ENCODE measurements at regions not wholly inside any gene's neighbourhood (a gene's known extent, or its start where the extent isn't known, plus 50 kb on each side); places are given as distances from the start of the nearest gene placed in this dataset.
"Not testable (repeated sequence)": the region's sequence is repeated elsewhere in the genome, so short reads cannot be mapped to it uniquely, and the experiment has no call there.

- DNase-seq (ENCODE audit: low read depth) = not testable (repeated sequence)
Measured at GRCh38 chr18:14460364-14460763, 83.0 kb downstream of the POTEC start.

- DNase-seq (ENCODE audit: low read depth) = not testable (repeated sequence)
Measured at GRCh38 chr18:14459826-14460225, 83.6 kb downstream of the POTEC start.

DNA sequence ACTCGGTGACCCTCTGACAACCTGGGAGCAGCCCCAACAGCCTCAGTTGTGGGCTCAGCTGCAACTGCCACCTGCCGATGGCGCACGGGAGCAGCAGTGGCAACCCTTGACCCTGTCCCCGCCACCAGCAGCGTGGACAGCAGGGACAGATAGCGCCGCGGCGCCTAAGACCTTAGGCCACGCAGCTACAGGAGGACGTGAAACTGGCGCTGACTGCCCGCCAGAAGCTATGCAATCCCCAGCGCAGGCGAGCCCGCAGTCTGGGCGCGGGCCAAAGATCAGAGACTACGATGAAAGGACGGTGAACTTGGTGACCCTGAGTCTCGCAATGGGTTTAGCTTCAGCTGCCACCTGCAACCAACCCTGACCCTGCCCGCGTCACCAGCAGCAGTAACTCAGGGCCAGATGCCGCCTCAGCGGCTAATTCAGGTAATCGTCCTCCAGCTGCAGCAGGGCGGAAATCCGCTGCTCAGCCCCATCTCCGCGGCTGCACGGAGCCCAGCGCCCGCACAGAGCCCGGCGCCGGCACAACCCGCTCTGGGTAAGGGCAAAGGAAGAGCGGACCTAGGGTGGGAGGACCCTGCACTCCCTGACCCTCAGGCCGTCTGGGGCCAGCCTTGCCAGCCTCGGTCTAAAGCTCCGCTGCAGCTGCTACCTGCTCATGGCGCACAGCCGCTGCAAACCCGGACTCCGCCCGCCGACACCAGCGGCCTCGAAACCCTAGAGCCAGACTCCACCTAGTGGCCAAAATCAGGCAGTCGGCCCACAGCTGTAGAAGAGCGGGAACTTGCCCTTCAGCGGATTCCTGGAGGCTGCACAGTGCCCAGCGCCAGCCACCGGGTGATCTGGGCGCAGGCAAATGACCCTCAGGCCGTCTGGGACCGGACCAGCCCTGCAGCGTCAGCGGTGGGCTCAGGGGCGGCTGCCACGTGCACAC, 85.1 kb downstream of the POTEC start:
- peak; percentile 52 for DNase-seq (ENCODE audit: low read depth)

GRCh38 chr18:14450637-14451009, 92.8 kb downstream of the POTEC start:
- peak; percentile 30 for DNase-seq (ENCODE audit: low read depth)

DNA sequence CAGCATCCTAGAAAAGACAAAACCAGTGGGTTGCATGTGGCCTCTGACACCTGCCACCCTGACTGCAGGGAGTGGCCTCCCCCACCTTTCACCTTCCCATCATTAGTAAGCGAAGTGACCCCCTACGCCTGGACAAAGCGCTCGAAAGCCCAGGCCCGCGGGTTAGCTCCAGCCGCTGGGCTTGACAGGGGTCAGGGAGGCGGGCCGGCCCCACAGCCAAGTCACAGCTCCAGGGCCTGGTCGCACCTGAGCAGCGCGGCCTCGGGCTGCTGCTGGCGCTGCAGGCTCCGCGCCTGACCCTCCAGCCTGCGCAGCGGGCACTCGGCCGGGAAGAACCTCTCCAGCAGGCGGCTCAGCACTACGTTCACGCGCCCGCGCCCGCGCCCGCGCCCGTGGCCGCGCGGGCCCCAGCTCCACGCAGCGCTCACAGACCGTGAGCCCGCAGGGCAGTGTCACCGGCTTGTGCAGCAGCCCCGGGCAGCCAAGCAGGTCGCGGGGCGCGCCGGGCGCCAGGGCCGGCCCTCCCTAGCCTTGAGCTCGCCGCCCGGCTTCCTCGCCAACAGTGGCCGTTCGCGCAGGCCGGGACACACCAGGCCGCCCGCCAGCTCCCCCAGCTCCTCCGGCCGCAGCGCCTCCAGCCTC, 93.3 kb downstream of the POTEC start:
- DNase-seq (ENCODE audit: low read depth) = peak; percentile 32

GRCh38 chr18:14449062-14449461, 94.3 kb downstream of the POTEC start:
- not testable (repeated sequence) for DNase-seq (ENCODE audit: low read depth)

DNA sequence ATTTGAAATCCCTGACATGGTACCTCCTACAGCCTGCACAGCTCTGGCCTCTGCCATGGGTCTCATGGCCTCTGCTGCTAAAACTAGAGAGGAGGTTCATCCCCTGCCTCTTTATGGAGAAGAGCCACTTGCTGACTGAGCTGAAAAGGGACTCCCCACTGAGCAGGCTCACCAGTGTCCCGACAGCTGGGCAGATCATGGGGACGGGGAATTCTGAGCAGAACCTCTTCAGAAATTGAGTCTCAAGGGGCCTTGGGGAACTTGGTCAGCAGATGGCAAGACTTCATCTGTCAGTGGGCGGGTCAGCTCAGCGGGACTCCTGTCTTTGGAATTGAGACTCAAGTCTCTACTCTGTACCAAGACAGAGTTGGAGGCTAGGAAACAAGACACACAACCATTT, 95.7 kb downstream of the POTEC start:
- DNase-seq (ENCODE audit: low read depth) = not testable (repeated sequence)

DNA sequence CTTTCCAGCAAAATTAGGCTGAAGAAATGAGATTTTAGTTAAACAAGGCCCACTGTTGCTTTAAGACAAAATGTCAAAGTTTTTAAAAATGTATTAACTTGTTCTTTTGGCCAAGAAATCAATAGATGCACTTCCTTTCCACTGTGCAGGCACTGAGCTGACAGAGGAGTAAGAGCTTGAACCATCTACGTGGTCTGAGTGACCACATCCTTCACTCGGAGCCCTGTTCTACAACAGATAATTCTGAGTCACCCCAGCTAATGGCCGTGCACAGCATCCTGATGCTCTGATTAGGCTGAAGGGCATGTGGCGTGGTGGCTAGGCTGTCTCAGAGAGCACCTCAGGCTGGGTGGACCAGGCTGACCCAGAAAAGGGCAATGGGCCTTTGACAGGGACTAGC, 107.9 kb downstream of the POTEC start:
- DNase-seq (ENCODE audit: low read depth) = peak; percentile 78

DNA sequence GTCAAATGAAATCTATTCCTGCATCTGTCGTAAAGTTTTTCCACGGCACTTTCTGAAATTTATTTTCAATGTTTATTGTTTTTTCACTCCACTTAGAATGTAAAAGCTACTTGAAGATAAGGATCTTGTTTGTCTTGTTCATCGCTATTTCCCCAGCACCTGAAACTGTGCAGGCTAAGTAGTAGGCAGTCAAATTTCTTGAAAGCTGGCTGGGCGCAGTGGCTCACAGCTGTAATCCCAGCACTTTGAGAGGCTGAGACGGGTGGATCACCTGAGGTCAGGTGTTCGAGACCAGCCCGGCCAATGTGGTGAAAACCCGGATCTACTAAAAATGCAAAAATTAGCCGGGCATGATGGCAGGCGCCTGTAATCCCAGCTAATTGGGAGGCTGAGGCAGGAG, 111.0 kb downstream of the POTEC start:
- not testable (repeated sequence) for DNase-seq (ENCODE audit: low read depth)

- DNase-seq (ENCODE audit: low read depth) = peak; percentile 72
Measured at GRCh38 chr18:14431031-14431521, 112.3 kb downstream of the POTEC start.

DNA sequence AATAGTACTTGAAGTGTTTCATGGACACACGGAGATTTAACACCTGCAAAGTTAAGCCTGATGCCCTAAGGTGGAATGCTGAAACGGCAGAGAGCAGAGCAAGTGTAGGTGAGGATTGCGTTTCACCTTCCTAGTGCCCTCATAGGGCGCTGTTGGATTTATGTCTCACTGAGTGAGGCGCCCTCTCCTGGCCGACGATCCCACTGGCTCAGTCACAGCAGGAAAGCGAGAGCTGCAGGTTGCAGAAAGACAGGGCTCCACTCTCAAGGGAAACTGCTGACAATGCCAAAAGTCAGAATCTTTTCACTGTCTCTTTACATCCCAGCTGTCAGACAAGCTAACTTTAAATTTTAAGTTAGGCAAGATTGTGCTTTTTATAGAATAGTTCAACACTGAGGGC, 127.6 kb downstream of the POTEC start:
- peak; percentile 6 for DNase-seq (ENCODE audit: low read depth)

DNA sequence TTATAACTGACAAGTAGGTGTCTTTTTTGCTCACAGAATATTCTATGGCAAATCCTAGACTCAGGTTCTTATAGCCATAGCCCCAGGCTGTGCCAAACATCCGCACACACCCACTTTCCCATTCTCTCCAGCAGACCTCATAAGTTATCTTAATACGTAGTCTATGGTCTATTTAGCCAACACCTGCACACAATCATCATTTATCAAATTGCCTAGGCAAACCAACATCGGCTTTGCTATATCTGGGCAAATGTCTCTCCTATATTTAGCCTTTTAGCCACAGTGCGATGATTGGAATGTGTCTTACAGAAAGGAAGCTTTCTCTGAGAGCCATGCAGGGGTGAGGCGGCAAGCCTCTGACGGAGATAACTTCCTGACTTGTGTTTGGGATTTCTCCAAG, 128.0 kb downstream of the POTEC start:
- peak; percentile 11 for DNase-seq (ENCODE audit: low read depth)

DNA sequence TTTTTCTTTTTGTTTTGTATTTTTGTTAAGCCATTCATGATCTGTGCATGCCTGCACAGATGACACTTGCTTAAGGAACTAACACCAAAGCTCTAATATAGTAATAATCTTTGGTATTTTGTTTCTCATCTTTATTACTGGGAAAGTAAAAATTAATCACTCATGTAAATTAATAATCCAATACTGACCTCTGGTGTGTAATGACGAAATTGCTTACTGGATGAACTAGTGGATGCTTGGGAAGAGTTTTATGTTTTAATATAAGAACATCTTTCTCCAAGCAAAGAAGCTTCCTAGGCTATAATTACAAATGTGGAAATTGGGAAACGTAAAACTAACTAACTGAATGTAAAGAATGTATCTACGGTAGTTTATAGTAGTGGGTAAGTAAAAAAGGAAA, 147.9 kb downstream of the POTEC start:
- DNase-seq (ENCODE audit: low read depth) = not testable (repeated sequence)

- DNase-seq (ENCODE audit: low read depth) = not testable (repeated sequence)
Measured at GRCh38 chr18:14393563-14394103, 149.8 kb downstream of the POTEC start.

DNA sequence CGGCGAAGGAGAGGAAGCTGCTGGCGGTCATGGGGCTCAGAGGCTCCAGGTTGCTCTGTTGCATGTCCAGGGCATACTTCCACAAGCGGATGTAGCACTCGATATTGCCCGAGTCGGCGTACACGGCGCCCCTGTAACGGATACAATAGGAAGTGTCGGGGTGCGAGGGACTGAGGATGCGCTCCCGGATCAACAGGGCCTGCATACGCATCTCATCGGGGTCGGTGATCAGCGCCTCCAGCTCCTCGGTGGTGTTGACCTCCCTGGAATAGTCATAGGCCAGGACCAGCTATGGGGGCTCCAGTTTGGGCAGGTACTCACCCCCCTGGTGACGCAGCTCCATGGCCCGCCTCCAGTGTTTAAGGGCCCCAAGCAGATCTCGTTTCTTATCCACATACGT, 150.8 kb downstream of the POTEC start:
- DNase-seq (ENCODE audit: low read depth) = not testable (repeated sequence)

DNA sequence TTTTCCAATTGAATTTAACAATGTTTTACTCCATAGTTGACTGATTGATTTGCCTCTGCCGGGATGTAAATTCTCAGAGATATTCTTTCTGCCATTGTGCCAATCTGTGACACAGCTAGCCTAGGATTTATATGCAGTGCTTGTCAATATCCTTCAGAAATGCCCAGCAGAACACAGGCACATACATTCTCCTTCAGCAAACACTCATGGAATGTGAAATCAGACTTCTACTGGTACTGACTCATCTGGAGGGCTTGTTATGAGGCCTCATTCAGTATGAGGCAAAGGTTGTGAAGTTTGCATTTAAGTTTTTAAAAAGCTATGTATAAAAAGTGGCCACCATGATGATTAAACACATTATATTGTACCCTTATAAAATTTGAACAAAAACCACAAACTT, 158.4 kb downstream of the POTEC start:
- not testable (repeated sequence) for DNase-seq (ENCODE audit: low read depth)

- DNase-seq (ENCODE audit: low read depth) = not testable (repeated sequence)
Measured at GRCh38 chr18:14382666-14383065, 160.7 kb downstream of the POTEC start.

- not testable (repeated sequence) for DNase-seq (ENCODE audit: low read depth)
Measured at GRCh38 chr18:14379489-14379888, 163.9 kb downstream of the POTEC start.

DNA sequence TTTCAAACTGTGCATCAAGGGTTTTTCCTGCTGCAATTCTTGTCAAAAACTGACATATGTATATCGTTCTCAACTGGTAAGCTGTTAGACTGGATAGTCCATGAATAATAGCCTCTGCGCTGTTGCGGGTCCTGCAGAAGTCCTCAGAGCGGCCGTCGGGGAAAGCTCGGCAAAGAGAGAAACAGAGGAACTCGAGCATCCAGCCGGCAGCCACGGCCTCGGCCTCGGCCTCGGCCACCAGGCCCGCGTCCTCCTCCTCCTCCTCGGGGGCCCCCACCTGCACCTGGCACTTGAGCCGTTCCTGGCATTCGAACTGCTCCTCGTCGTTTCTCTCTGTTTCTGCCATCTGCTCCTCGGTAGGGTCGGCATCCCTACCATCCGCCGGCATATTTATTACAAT, 165.0 kb downstream of the POTEC start:
- not testable (repeated sequence) for DNase-seq (ENCODE audit: low read depth)

DNA sequence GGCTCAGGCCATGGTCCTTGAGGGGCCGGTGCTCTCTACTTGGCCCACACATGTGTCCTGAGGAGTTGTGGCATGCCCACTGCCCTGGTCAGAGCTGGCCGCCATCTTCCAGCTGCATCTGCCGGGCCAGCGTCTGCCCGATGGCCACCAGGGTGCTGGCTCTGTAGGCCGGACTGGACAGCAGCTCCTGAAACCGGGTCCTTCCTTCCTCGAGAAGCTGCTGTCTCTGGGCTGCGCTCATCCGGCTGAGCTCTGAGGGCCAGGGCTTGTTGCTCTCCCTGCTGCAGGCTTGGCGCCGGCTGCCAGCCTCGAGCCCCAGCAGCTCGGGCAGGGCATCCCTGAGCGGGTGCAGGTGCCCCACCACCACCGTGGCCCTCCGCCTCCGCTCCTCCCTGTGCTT, 182.1 kb downstream of the POTEC start:
- DNase-seq (ENCODE audit: low read depth) = not testable (repeated sequence)

DNA sequence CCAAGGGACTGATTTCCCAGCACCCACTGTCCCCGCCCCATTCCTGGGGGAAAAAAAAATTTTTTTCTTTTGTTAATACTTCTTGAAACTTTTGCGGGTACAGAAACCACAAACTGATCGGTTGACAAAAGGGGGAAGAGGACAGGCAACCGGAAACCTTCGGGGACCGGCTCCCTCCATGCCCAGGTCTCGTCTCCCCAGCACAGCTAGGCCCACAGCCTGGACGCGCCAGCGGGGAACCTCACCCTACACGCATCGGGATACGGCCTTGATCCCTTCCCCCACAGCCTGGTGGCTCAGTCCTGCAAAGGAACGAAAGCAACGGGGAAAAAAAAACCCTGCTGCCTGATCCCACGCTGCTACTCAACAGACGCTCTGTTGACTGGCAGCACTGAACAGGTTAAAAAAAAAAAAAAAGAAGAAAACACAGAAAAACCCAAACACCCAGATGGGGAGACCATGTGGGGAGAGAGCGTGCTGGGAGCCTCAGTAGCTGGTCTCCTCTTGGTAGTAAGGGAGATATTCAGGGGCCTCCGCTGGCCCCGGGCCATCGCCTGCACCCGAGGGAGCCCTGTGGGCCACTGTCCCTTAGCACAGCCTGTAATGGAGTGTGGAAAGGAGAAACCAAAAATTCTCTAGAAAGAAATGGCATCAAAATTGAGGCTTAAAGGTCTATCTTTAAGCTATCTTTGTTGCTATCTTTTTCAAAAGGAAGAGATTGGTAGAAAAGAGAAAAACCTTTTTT, 185.7 kb downstream of the POTEC start:
- DNase-seq (ENCODE audit: low read depth) = not testable (repeated sequence)

- not testable (repeated sequence) for DNase-seq (ENCODE audit: low read depth)
Measured at GRCh38 chr18:14342170-14342569, 201.2 kb downstream of the POTEC start.

Measured in RPMI7951 (cell line).